Gastroesophageal sphincter (tissue), 4 donors: ENCODE measurements at regions not wholly inside any gene's neighbourhood (a gene's known extent, or its start where the extent isn't known, plus 50 kb on each side); places are given as distances from the start of the nearest gene placed in this dataset.

Source experiments
- ATAC-seq: fragments of 150-250 bp; one replicate; pipeline ENCODE4 v1.9.1; 2016; ENCODE audit warnings: mild to moderate bottlenecking, moderate library complexity
- H3K27ac ChIP-seq, 4 donors: fragments of 200-600 bp; sonication (generic) in 3 of 4; 1 replicate in 3 of 4; 2 replicates in 1 of 4; pipeline ENCODE4 v1.5.1; 2016 to 2019
- H3K27me3 ChIP-seq: fragments of 200-600 bp; sonication (generic); one replicate; pipeline ENCODE4 v1.5.1; 2019
- H3K36me3 ChIP-seq, 2 donors: fragments of 200-600 bp; sonication (generic); one replicate each; pipeline ENCODE4 v1.5.1; 2019; ENCODE audit warnings: control low read depth in 1 of 2
- H3K4me1 ChIP-seq, 3 donors: fragments of 200-600 bp; sonication (generic); 1 replicate in 2 of 3; 2 replicates in 1 of 3; pipeline ENCODE4 v1.5.1; 2016 to 2019; ENCODE audit warnings: control low read depth in 2 of 3
- H3K4me3 ChIP-seq, 2 donors: fragments of 200-600 bp; sonication (generic); one replicate each; pipeline ENCODE4 v1.5.1; 2019; ENCODE audit warnings: mild to moderate bottlenecking in 1 of 2, moderate library complexity in 1 of 2
- H3K9me3 ChIP-seq, 3 donors: fragments of 200-600 bp; sonication (generic); one replicate each; pipeline ENCODE4 v1.5.1; 2017 to 2019; ENCODE audit warnings: control low read depth in 2 of 3
- CTCF ChIP-seq, 4 experiments: fragments of 200-600 bp in 2 of 4; fragments of 450-650 bp in 2 of 4; sonication (generic) in 1 of 4; IDR thresholded peaks; one replicate each; pipeline ENCODE4 v1.5.1; 2017 to 2019; ENCODE audit warnings: antibody characterized with exemption in 4 of 4, mild to moderate bottlenecking in 2 of 4, moderate library complexity in 2 of 4
- EP300 ChIP-seq: sonication (generic); formaldehyde crosslinking; IDR thresholded peaks from one replicate; pipeline ENCODE4 v1.6.1; 2017; ENCODE audit warnings: antibody characterized with exemption, mild to moderate bottlenecking
- POLR2A ChIP-seq, 2 donors: fragments of 450-650 bp; IDR thresholded peaks; one replicate each; pipeline ENCODE4 v1.6.1; 2017; ENCODE audit warnings: antibody characterized with exemption in 2 of 2, mild to moderate bottlenecking in 2 of 2, moderate library complexity in 1 of 2
- POLR2AphosphoS5 ChIP-seq: sonication (generic); formaldehyde crosslinking; IDR thresholded peaks from one replicate; pipeline ENCODE4 v1.6.1; 2017; ENCODE audit warnings: antibody characterized with exemption
- WGBS, 2 donors: methylation state at CpG; one replicate each; pipeline ENCODE4 v1.1.5; 2018; ENCODE audit warnings: low coverage in 1 of 2; 5-methylcytosine and 5-hydroxymethylcytosine counted together

DNA sequence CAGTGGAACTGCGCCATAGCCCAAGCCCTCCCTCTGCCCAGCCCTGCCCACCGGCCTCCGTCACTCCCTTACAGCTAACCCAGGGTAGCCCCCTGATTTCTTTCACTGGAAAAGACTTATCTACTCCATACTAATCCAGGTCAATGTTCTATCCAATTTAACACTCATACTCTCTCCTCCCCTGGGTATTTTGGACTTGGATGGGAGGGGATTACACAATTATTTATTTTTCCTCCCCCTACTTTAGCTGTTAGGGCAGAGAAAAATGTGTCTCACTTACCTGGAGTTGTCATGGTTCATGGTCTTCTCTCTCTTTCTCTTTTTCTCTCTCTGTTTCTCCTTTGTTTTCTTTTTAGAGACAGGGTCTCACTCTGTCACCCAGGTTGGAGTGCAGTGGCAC is 100.6 kb upstream of the ST8SIA3 start:
- Histone ChIP-seq H3K27ac (no peak overlapping the region), H3K4me3 (no peak overlapping the region), H3K27me3 (no peaks in the 10 kb centered on the region), H3K36me3 (no peaks in the 10 kb centered on the region), H3K4me1 (no peaks in the 10 kb centered on the region), H3K9me3 (no peaks in the 10 kb centered on the region)
- no peak for ATAC-seq
- TF ChIP-seq EP300 (no peak), POLR2AphosphoS5 (no peak), CTCF (IDR thresholded peaks at IDR 0.05) (no peak), POLR2A (IDR thresholded peaks at IDR 0.05) (no peak)
- 82 to 100% methylated on average over 2 to 3 of the region's 3 CpGs for WGBS, 2 donors

- no peak overlapping the region for H3K4me3 ChIP-seq
- H3K27ac ChIP-seq: no peak overlapping the region
- H3K9me3 ChIP-seq: no peaks in the 10 kb centered on the region
- ATAC-seq: no peak
- H3K4me1 ChIP-seq: no peaks in the 10 kb centered on the region
- no peaks in the 10 kb centered on the region for H3K36me3 ChIP-seq
- TF ChIP-seq EP300 (no peak), POLR2A (IDR thresholded peaks at IDR 0.05) (no peak), CTCF (IDR thresholded peaks at IDR 0.05) (no peak)
- 26 to 29% methylated on average over 6 to 8 of the region's 9 CpGs for WGBS, 2 donors
- no peaks in the 10 kb centered on the region for H3K27me3 ChIP-seq
Observed at GRCh38 chr18:57253903-57254302, 98.5 kb upstream of the ST8SIA3 start.

GRCh38 chr18:57258131-57258777 is 94.1 kb upstream of the ST8SIA3 start:
- 70 to 77% methylated on average over 5 to 6 of the region's 6 CpGs for WGBS, 2 donors
- no peak overlapping the region for H3K4me3 ChIP-seq
- no peak for TF ChIP-seq CTCF (IDR thresholded peaks at IDR 0.05)
- TF ChIP-seq POLR2AphosphoS5: no peak
- TF ChIP-seq EP300: no peak
- no peak for TF ChIP-seq POLR2A (IDR thresholded peaks at IDR 0.05)

GRCh38 chr18:57267368-57267925 is 84.9 kb upstream of the ST8SIA3 start:
- H3K36me3 ChIP-seq: no peaks in the 10 kb centered on the region
- H3K27ac ChIP-seq: no peak overlapping the region
- H3K9me3 ChIP-seq: no peaks in the 10 kb centered on the region
- WGBS, 2 donors: 40 to 53% methylated on average over 1 to 2 of the region's 4 CpGs
- ATAC-seq: no peak
- H3K4me3 ChIP-seq: no peak overlapping the region
- TF ChIP-seq EP300 (no peak), POLR2AphosphoS5 (no peak), CTCF (IDR thresholded peaks at IDR 0.05) (no peak), POLR2A (IDR thresholded peaks at IDR 0.05) (no peak)
- H3K27me3 ChIP-seq: peaks cover 11% of the 10 kb centered on the region
- H3K4me1 ChIP-seq: no peaks in the 10 kb centered on the region

More at GRCh38 chr18:57258131-57258777, 94.1 kb upstream of the ST8SIA3 start:
- no peak overlapping the region for H3K27ac ChIP-seq
- ATAC-seq: no peak
- no peaks in the 10 kb centered on the region for H3K9me3 ChIP-seq
- no peaks in the 10 kb centered on the region for H3K4me1 ChIP-seq
- no peaks in the 10 kb centered on the region for H3K27me3 ChIP-seq
- no peaks in the 10 kb centered on the region for H3K36me3 ChIP-seq

- TF ChIP-seq POLR2A (IDR thresholded peaks at IDR 0.05): no peak
- no peak for TF ChIP-seq EP300
- no peak for TF ChIP-seq POLR2AphosphoS5
- no peak for TF ChIP-seq CTCF (IDR thresholded peaks at IDR 0.05)
- no peaks in the 10 kb centered on the region for H3K9me3 ChIP-seq
- 54 to 78% methylated on average over 1 to 3 of the region's 3 CpGs for WGBS, 2 donors
- H3K4me3 ChIP-seq: no peak overlapping the region
- no peaks in the 10 kb centered on the region for H3K36me3 ChIP-seq
- ATAC-seq: no peak
- no peaks in the 10 kb centered on the region for H3K4me1 ChIP-seq
- H3K27me3 ChIP-seq: peaks cover 17% of the 10 kb centered on the region
- H3K27ac ChIP-seq: no peak overlapping the region
Observed at GRCh38 chr18:57269756-57270155, 82.6 kb upstream of the ST8SIA3 start.
